Peyer's patch (tissue), 4 donors: ENCODE measurements at regions not wholly inside any gene's neighbourhood (a gene's known extent, or its start where the extent isn't known, plus 50 kb on each side); places are given as distances from the start of the nearest gene placed in this dataset.
"Not testable (repeated sequence)": the region's sequence is repeated elsewhere in the genome, so short reads cannot be mapped to it uniquely, and the experiment has no call there.

Source experiments
- DNase-seq, 3 donors: peaks; one replicate each; pipeline ENCODE4 v3.0.0-alpha.2; 2017 to 2019
- H3K27ac ChIP-seq, 4 donors: fragments of 200-600 bp; sonication (generic); one replicate each; pipeline ENCODE4 v1.5.1; 2016 to 2019
- H3K27me3 ChIP-seq, 2 donors: fragments of 200-600 bp; sonication (generic); one replicate each; pipeline ENCODE4 v1.5.1; 2019
- H3K36me3 ChIP-seq, 3 donors: fragments of 200-600 bp; sonication (generic); one replicate each; pipeline ENCODE4 v1.5.1; 2016 to 2019
- H3K4me1 ChIP-seq, 4 donors: fragments of 200-600 bp; sonication (generic); one replicate each; pipeline ENCODE4 v1.5.1; 2016 to 2019
- H3K4me3 ChIP-seq, 4 donors: fragments of 200-600 bp; sonication (generic); 1 replicate in 3 of 4; 2 replicates in 1 of 4; pipeline ENCODE4 v1.5.1; 2016 to 2019; ENCODE audit warnings: mild to moderate bottlenecking in 1 of 4
- H3K9me3 ChIP-seq, 4 donors: fragments of 200-600 bp; sonication (generic); one replicate each; pipeline ENCODE4 v1.5.1; 2016 to 2019; ENCODE audit warnings: mild to moderate bottlenecking in 1 of 4
- POLR2A ChIP-seq, 2 donors: fragments of 450-650 bp; IDR thresholded peaks; one replicate each; pipeline ENCODE4 v1.5.1; 2017; ENCODE audit warnings: antibody characterized with exemption in 2 of 2, mild to moderate bottlenecking in 2 of 2, moderate library complexity in 2 of 2
- TF ChIP-seq, protein P1 (sequence below), 6 experiments: fragments of 450-650 bp in 4 of 6; fragments of 200-600 bp in 2 of 6; sonication (generic) in 1 of 6; IDR thresholded peaks; one replicate each; pipeline ENCODE4 v1.5.1; 2017 to 2019; ENCODE audit warnings: antibody characterized with exemption in 6 of 6, mild to moderate bottlenecking in 3 of 6, moderate library complexity in 1 of 6

DNA sequence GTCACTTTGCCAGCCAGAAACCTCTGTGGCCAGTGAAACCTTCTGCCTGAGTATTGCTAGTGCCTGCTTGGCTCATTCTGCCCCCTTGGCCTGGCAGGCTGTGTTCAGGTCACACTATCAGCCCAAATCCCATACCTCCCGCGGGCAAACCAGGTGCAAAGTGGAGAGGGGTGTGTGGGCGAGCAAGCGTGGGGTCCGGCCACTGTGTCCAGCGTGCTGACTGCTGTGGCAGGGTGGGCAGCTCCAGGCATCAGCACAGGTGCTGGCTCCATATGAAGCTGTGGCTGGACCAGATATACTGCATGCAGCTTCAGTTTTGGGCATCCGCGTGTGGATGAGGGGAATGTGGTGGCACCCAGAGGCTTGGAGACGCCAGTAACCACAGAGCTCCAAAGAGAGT, 576.5 kb upstream of the EDIL3 start:
- Histone ChIP-seq H3K4me1 (no peaks in the 10 kb centered on the region), H3K9me3 (peaks cover 0 to 4% (median 0%) of the 10 kb centered on the region in 4 donors), H3K27me3 (no peaks in the 10 kb centered on the region), H3K36me3 (no peaks in the 10 kb centered on the region), H3K27ac (no peak overlapping the region), H3K4me3 (no peak overlapping the region)
- no peak for DNase-seq
- TF ChIP-seq, protein P1, sequence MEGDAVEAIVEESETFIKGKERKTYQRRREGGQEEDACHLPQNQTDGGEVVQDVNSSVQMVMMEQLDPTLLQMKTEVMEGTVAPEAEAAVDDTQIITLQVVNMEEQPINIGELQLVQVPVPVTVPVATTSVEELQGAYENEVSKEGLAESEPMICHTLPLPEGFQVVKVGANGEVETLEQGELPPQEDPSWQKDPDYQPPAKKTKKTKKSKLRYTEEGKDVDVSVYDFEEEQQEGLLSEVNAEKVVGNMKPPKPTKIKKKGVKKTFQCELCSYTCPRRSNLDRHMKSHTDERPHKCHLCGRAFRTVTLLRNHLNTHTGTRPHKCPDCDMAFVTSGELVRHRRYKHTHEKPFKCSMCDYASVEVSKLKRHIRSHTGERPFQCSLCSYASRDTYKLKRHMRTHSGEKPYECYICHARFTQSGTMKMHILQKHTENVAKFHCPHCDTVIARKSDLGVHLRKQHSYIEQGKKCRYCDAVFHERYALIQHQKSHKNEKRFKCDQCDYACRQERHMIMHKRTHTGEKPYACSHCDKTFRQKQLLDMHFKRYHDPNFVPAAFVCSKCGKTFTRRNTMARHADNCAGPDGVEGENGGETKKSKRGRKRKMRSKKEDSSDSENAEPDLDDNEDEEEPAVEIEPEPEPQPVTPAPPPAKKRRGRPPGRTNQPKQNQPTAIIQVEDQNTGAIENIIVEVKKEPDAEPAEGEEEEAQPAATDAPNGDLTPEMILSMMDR (IDR thresholded peaks at IDR 0.05) = no peak
- no peak for TF ChIP-seq POLR2A (IDR thresholded peaks at IDR 0.05)

DNA sequence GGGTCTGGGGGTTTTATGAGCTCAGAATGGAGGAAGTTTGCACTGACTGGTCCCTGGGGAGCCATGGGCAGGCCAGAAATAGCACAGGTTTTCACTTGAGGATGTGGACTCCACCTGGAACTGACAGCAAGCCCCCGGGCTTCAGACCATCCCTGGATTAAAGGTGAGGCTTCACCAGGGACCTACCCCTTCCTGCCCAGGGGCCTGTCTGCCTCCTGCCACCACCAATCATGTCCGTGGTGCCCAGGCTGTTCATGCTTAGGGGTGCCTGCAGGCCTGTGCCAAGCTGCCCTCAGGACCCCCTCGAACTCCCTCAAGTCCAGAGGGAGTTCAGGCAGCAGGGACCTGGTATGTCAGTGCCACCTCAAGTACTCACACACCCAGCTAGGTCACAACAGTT, 577.2 kb upstream of the EDIL3 start:
- H3K27me3 ChIP-seq = no peaks in the 10 kb centered on the region
- no peaks in the 10 kb centered on the region for H3K4me1 ChIP-seq
- no peaks in the 10 kb centered on the region for H3K36me3 ChIP-seq
- H3K4me3 ChIP-seq = no peak overlapping the region
- no peak for TF ChIP-seq POLR2A (IDR thresholded peaks at IDR 0.05)
- TF ChIP-seq, protein P1 (IDR thresholded peaks at IDR 0.05) = no peak
- peaks cover 0 to 4% (median 0%) of the 10 kb centered on the region in 4 donors for H3K9me3 ChIP-seq
- DNase-seq = no peak
- no peak overlapping the region for H3K27ac ChIP-seq

DNA sequence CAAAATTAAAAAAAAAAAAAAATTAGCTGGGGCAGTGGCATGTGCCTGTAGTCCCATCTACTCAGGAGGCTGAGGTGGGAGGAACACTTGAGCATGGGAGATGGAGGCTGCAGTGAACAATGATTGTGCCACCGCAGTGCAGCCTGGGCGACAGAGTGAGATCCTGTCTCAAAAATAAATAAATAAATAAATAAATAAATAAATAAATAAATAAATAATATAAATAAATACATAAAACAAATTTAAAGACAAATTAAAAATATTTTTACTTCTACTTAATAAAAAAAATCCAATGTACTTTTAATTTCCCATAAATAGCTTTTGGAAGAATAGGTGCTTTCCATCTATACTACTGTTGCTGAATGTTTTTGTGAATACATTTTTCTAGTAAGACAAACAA, 598.4 kb upstream of the EDIL3 start:
- no peaks in the 10 kb centered on the region for H3K27me3 ChIP-seq
- H3K4me3 ChIP-seq = no peak overlapping the region
- TF ChIP-seq, protein P1 (IDR thresholded peaks at IDR 0.05) = no peak
- TF ChIP-seq POLR2A (IDR thresholded peaks at IDR 0.05) = no peak
- DNase-seq = no peak
- H3K36me3 ChIP-seq = no peaks in the 10 kb centered on the region
- H3K27ac ChIP-seq = no peak overlapping the region
- no peaks in the 10 kb centered on the region for H3K4me1 ChIP-seq
- no peaks in the 10 kb centered on the region for H3K9me3 ChIP-seq

DNA sequence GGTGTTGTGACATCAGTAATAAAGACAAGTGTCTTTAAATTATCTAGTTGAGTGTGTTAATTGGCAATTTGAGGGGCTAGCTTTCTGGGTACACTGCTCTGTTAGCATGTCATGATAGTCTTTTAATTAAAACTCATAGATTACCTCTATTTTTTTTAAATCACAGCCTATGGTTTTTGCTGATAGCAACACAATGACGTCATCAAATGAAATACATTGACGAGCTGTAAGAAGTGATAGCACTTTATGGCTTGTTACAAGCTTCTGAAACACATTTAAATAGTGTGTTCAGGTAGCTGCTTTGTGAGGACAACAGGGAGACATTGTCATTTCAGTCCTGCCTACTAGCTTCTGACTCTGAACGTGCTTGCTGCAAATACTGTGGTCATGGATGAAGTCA, 600.5 kb upstream of the EDIL3 start:
- Histone ChIP-seq H3K4me3 (no peak overlapping the region), H3K36me3 (no peaks in the 10 kb centered on the region), H3K27ac (no peak overlapping the region), H3K4me1 (no peaks in the 10 kb centered on the region), H3K9me3 (no peaks in the 10 kb centered on the region), H3K27me3 (no peaks in the 10 kb centered on the region)
- no peak for DNase-seq
- TF ChIP-seq POLR2A (IDR thresholded peaks at IDR 0.05) = no peak
- TF ChIP-seq, protein P1 (IDR thresholded peaks at IDR 0.05) = no peak

DNA sequence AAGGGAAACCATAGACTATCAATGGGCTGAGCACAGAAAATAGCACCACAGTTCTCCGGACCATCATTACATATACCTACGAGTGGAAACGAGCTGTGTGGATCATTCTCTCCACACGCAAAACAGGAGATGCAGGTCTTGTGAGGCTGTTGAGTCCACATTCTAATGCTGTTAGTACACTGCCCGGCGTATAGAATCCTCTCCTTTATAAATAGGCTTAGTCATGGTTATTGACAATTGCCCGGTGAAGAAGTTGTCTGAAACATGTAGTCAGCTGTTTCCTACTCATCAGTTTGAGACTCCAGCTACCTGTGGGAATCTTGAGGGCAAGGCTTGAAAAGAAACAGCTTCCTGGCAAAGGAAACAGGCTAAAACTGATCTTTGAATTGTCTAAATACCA, 602.0 kb upstream of the EDIL3 start:
- Histone ChIP-seq H3K4me1 (no peaks in the 10 kb centered on the region), H3K27ac (no peak overlapping the region), H3K27me3 (no peaks in the 10 kb centered on the region), H3K9me3 (no peaks in the 10 kb centered on the region), H3K4me3 (no peak overlapping the region), H3K36me3 (no peaks in the 10 kb centered on the region)
- TF ChIP-seq, protein P1 (IDR thresholded peaks at IDR 0.05) = no peak
- no peak for TF ChIP-seq POLR2A (IDR thresholded peaks at IDR 0.05)
- DNase-seq = no peak

DNA sequence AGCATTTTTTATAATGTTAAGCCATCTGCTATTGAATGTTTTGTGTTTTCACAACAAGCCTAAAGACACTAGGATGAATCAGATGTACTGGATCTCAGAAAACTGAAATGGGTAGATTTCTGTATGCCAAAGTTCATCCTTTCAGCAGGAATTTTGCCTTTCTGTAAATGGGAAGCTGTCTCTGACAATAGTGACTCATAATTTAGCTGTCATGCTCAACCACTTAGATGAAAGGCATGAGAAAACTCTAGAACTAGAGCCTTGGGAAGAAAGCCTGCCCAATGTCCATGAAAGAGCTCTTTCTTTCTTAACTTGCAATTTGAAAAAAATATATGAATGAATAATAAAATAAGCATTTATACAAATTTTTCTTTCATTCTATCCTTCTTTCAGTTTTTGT, 616.0 kb upstream of the EDIL3 start:
- no peak for DNase-seq
- TF ChIP-seq, protein P1 (IDR thresholded peaks at IDR 0.05) = no peak
- no peak for TF ChIP-seq POLR2A (IDR thresholded peaks at IDR 0.05)
- Histone ChIP-seq H3K27ac (no peak overlapping the region), H3K27me3 (no peaks in the 10 kb centered on the region), H3K4me1 (no peaks in the 10 kb centered on the region), H3K9me3 (no peaks in the 10 kb centered on the region), H3K36me3 (no peaks in the 10 kb centered on the region), H3K4me3 (no peak overlapping the region)

DNA sequence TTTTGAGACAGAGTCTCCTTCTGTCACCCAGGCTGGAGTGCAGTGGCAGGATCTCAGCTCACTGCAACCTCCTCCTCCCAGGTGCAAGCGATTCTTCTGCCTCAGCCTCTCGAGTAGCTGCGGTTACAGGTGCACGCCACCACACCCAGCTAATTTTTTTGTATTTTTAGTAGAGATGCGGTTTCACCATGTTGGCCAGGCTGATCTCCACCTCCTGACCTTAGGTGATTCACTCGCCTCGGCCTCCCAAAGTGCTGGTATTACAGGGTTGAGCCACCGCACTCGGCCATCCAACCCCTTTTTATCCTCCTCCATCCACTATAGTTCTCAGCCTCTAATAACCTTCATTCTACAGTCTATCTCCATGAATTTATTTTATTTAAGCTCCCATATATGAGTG, 617.3 kb upstream of the EDIL3 start:
- not testable (repeated sequence) for H3K4me3 ChIP-seq, H3K36me3 ChIP-seq, H3K9me3 ChIP-seq, H3K27me3 ChIP-seq, H3K27ac ChIP-seq, H3K4me1 ChIP-seq, DNase-seq
